ENCODE measurements at regions not wholly inside any gene's neighbourhood (a gene's known extent, or its start where the extent isn't known, plus 50 kb on each side); places are given as distances from the start of the nearest gene placed in this dataset.
"Not testable (repeated sequence)": the region's sequence is repeated elsewhere in the genome, so short reads cannot be mapped to it uniquely, and the experiment has no call there.

- DNase-seq = no peak
Observed at GRCh38 chr14:36418937-36419336, 98.5 kb upstream of the MBIP start.

GRCh38 chr14:36411951-36412350 is 91.5 kb upstream of the MBIP start:
- not testable (repeated sequence) for DNase-seq

- DNase-seq = no peak
Observed at GRCh38 chr14:36408388-36408787, 88.0 kb upstream of the MBIP start.

GRCh38 chr14:36405589-36406274 is 85.3 kb upstream of the MBIP start:
- no peak for DNase-seq

GRCh38 chr14:36402867-36403266 is 82.4 kb upstream of the MBIP start:
- DNase-seq = no peak

- no peak for DNase-seq
Observed at GRCh38 chr14:36398463-36399291, 78.2 kb upstream of the MBIP start.

GRCh38 chr14:36397357-36397756 is 76.9 kb upstream of the MBIP start:
- no peak for DNase-seq

- no peak for DNase-seq
Observed at GRCh38 chr14:36396798-36397197, 76.4 kb upstream of the MBIP start.

GRCh38 chr14:36394593-36394992 is 74.2 kb upstream of the MBIP start:
- DNase-seq = no peak

GRCh38 chr14:36390718-36391117 is 70.3 kb upstream of the MBIP start:
- DNase-seq = no peak

GRCh38 chr14:36383767-36384431 is 63.5 kb upstream of the MBIP start:
- DNase-seq = peak in 44 of 56 donors; percentile 1 to 79 (median 35)

GRCh38 chr14:36373982-36374673 is 53.7 kb upstream of the MBIP start:
- peak in 49 of 56 donors; percentile 2 to 84 (median 44) for DNase-seq
